ENCODE measurements at regions not wholly inside any gene's neighbourhood (a gene's known extent, or its start where the extent isn't known, plus 50 kb on each side); places are given as distances from the start of the nearest gene placed in this dataset.

DNA sequence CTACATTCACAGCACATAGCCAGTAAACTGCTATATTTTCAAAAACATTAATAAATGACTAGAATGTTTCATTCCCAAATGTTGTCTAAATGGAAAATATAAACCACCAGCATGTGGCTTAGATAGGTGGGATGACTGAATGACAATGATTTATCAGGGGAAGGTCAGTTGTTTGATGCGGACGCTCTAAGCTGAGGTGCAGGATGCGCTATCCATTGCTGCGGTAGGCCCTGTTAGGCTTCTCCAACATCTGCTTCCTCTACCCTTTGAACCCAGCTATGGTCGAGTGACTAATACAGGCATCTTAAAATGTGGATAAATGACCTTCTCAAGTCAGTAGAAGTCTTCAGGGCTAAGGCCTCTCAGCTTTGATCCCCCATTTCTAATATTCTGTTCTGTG, 584.2 kb downstream of the CMPK2 start:
- TF ChIP-seq, protein P1, sequence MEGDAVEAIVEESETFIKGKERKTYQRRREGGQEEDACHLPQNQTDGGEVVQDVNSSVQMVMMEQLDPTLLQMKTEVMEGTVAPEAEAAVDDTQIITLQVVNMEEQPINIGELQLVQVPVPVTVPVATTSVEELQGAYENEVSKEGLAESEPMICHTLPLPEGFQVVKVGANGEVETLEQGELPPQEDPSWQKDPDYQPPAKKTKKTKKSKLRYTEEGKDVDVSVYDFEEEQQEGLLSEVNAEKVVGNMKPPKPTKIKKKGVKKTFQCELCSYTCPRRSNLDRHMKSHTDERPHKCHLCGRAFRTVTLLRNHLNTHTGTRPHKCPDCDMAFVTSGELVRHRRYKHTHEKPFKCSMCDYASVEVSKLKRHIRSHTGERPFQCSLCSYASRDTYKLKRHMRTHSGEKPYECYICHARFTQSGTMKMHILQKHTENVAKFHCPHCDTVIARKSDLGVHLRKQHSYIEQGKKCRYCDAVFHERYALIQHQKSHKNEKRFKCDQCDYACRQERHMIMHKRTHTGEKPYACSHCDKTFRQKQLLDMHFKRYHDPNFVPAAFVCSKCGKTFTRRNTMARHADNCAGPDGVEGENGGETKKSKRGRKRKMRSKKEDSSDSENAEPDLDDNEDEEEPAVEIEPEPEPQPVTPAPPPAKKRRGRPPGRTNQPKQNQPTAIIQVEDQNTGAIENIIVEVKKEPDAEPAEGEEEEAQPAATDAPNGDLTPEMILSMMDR (conservative IDR thresholded peaks at IDR 0.05; ENCODE audit: low read length) = no peak
- TF ChIP-seq EZH2phosphoT487 (IDR thresholded peaks at IDR 0.05; ENCODE audit: borderline replicate concordance) = no peak

All from Loucy (cell line).